ENCODE measurements at regions not wholly inside any gene's neighbourhood (a gene's known extent, or its start where the extent isn't known, plus 50 kb on each side); places are given as distances from the start of the nearest gene placed in this dataset.

DNA sequence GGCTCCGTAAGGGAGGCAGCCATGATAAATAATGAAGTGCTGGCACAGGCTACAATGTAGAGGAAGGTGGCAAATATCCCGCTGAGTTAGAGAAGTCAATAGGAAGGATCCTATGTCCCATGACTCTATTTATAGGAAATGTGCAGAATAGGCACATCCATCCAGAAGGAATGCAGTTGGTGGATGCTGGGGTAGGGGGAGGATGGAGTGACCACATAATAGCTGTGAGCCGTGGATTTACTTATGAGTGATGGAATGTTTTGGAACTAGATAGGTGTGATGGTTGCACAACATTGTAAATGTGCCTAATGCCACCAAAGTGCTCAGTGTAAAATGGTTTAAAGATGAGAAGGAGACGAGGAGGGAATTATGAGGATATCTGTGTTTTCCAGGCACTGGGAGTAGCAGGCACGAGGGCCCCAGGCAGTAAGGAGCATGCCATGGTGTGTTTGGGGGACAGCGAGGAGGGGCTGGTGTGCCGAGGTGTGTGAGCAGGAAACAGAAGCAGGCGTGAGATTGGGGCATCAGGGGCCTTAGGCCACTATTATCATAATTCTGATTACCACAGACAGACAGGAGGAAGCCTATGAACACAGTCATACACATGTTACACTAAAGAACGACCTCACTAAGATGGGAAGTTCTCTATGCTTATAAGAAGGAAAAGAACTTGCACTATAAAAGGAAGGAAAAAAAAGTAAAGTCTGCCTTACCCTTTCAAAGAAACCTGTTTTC lies 837.3 kb upstream of the TMEM132C start:
- Histone ChIP-seq H3K4me1 (ENCODE audit: control insufficient read depth in 1 of 2, insufficient read depth in 2 of 2, low read length in 2 of 2) (no peaks in the 10 kb centered on the region), H3K9me3 (ENCODE audit: control insufficient read depth in 1 of 2, low read length in 2 of 2) (no peaks in the 10 kb centered on the region), H3K9ac (ENCODE audit: low read depth in 1 of 2, low read length in 2 of 2) (no peak overlapping the region), H3K4me3 (ENCODE audit: low read depth in 1 of 2, low read length in 2 of 2) (no peak overlapping the region), H3K27me3 (ENCODE audit: control insufficient read depth in 1 of 2, insufficient read depth in 2 of 2, low read length in 2 of 2) (no peaks in the 10 kb centered on the region), H3K27ac (ENCODE audit: low read depth, low read length) (no peak overlapping the region), H3K36me3 (ENCODE audit: control insufficient read depth in 1 of 2, insufficient read depth in 2 of 2, low read length in 2 of 2) (no peaks in the 10 kb centered on the region)

GRCh38 chr12:127430401-127430800 lies 836.6 kb upstream of the TMEM132C start:
- Histone ChIP-seq H3K36me3 (ENCODE audit: control insufficient read depth in 1 of 2, insufficient read depth in 2 of 2, low read length in 2 of 2) (no peaks in the 10 kb centered on the region), H3K9me3 (ENCODE audit: control insufficient read depth in 1 of 2, low read length in 2 of 2) (no peaks in the 10 kb centered on the region), H3K27ac (ENCODE audit: low read depth, low read length) (no peak overlapping the region), H3K4me3 (ENCODE audit: low read depth in 1 of 2, low read length in 2 of 2) (no peak overlapping the region), H3K4me1 (ENCODE audit: control insufficient read depth in 1 of 2, insufficient read depth in 2 of 2, low read length in 2 of 2) (no peaks in the 10 kb centered on the region), H3K27me3 (ENCODE audit: control insufficient read depth in 1 of 2, insufficient read depth in 2 of 2, low read length in 2 of 2) (no peaks in the 10 kb centered on the region), H3K9ac (ENCODE audit: low read depth in 1 of 2, low read length in 2 of 2) (no peak overlapping the region)

DNA sequence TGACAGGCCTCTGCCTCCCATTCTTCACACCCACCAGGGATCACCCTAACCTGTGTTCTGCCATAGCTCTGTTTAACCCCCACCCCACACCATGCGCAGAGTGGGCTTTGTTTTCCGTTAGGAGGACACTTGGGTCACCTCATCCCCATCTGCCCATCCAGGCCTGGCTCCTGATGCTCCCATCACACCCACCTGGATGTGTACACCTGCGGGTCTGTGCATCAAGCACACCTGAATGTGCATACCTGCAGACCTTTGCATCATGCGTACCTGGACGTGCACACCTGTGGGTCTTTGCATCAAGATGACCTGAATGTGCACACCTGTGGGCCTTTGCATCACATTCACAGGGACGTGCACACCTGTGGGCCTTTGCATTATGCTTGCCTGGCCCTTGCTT lies 835.8 kb upstream of the TMEM132C start:
- H3K27ac ChIP-seq (ENCODE audit: low read depth, low read length) = no peak overlapping the region
- H3K9ac ChIP-seq (ENCODE audit: low read depth in 1 of 2, low read length in 2 of 2) = no peak overlapping the region
- no peaks in the 10 kb centered on the region for H3K36me3 ChIP-seq (ENCODE audit: control insufficient read depth in 1 of 2, insufficient read depth in 2 of 2, low read length in 2 of 2)
- H3K27me3 ChIP-seq (ENCODE audit: control insufficient read depth in 1 of 2, insufficient read depth in 2 of 2, low read length in 2 of 2) = no peaks in the 10 kb centered on the region
- no peak overlapping the region for H3K4me3 ChIP-seq (ENCODE audit: low read depth in 1 of 2, low read length in 2 of 2)
- H3K4me1 ChIP-seq (ENCODE audit: control insufficient read depth in 1 of 2, insufficient read depth in 2 of 2, low read length in 2 of 2) = no peaks in the 10 kb centered on the region
- H3K9me3 ChIP-seq (ENCODE audit: control insufficient read depth in 1 of 2, low read length in 2 of 2) = no peaks in the 10 kb centered on the region

- Histone ChIP-seq H3K9ac (ENCODE audit: low read depth in 1 of 2, low read length in 2 of 2) (no peak overlapping the region), H3K4me3 (ENCODE audit: low read depth in 1 of 2, low read length in 2 of 2) (no peak overlapping the region), H3K9me3 (ENCODE audit: control insufficient read depth in 1 of 2, low read length in 2 of 2) (no peaks in the 10 kb centered on the region), H3K27me3 (ENCODE audit: control insufficient read depth in 1 of 2, insufficient read depth in 2 of 2, low read length in 2 of 2) (no peaks in the 10 kb centered on the region), H3K4me1 (ENCODE audit: control insufficient read depth in 1 of 2, insufficient read depth in 2 of 2, low read length in 2 of 2) (no peaks in the 10 kb centered on the region), H3K36me3 (ENCODE audit: control insufficient read depth in 1 of 2, insufficient read depth in 2 of 2, low read length in 2 of 2) (no peaks in the 10 kb centered on the region), H3K27ac (ENCODE audit: low read depth, low read length) (no peak overlapping the region)
Observed at GRCh38 chr12:127431594-127431993, 835.4 kb upstream of the TMEM132C start.

DNA sequence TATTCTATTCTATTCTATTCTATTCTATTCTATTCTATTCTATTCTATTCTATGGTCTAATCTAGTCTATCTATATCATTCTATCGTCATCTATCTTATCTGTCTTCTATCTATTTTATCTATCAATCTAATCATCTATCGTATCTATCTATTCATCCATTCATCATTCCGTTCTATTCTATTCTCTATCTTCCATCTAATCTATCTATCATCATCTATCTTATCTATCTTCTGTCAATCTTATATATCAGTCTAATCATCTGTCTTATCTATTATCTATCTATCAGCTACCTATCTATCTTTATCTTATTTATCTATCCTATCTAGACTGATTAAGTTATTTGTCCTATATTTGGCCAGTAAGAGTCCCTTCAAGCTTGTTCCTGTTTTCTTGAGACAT lies 831.5 kb upstream of the TMEM132C start:
- H3K4me3 ChIP-seq (ENCODE audit: low read depth in 1 of 2, low read length in 2 of 2) = no peak overlapping the region
- H3K36me3 ChIP-seq (ENCODE audit: control insufficient read depth in 1 of 2, insufficient read depth in 2 of 2, low read length in 2 of 2) = no peaks in the 10 kb centered on the region
- peaks cover 3 to 8% of the 10 kb centered on the region in 2 donors for H3K9me3 ChIP-seq (ENCODE audit: control insufficient read depth in 1 of 2, low read length in 2 of 2)
- no peak overlapping the region for H3K9ac ChIP-seq (ENCODE audit: low read depth in 1 of 2, low read length in 2 of 2)
- no peak overlapping the region for H3K27ac ChIP-seq (ENCODE audit: low read depth, low read length)
- H3K4me1 ChIP-seq (ENCODE audit: control insufficient read depth in 1 of 2, insufficient read depth in 2 of 2, low read length in 2 of 2) = no peaks in the 10 kb centered on the region
- H3K27me3 ChIP-seq (ENCODE audit: control insufficient read depth in 1 of 2, insufficient read depth in 2 of 2, low read length in 2 of 2) = no peaks in the 10 kb centered on the region

DNA sequence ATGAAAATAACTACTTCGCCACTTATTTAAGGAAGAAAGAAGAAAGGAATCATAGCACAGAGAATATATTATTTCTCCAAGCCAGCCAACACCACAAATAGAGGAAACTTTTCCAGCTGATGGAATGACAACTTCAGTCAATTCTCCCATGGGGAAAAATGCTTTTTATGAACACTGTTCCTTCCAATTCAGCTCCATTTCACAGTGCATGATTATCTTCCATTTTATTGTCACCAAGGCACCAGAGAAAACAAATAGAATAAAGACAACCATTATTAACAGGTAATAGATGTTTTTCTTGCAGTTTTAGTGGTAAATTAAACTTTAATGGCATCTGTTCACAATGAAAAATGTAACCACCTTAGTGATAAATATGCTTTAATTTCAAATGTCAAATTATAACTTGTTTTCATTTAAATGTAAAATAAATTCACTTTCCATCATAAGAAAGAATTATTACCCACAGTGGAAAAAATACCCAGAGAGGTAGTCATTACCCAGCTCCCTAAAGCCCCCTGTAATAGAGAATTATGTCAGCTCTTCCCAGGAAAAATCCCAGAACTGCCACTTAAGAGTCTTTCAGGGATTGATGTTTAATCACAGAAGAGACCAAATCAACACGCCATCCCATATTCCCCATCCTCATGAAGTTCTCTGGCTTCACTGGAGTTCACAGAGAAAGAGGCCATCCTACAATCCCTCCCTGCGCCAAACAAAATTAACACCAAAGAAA lies 828.3 kb upstream of the TMEM132C start:
- Histone ChIP-seq H3K9ac (ENCODE audit: low read depth in 1 of 2, low read length in 2 of 2) (no peak overlapping the region), H3K4me3 (ENCODE audit: low read depth in 1 of 2, low read length in 2 of 2) (no peak overlapping the region), H3K4me1 (ENCODE audit: control insufficient read depth in 1 of 2, insufficient read depth in 2 of 2, low read length in 2 of 2) (no peaks in the 10 kb centered on the region), H3K9me3 (ENCODE audit: control insufficient read depth in 1 of 2, low read length in 2 of 2) (peaks cover 3 to 9% of the 10 kb centered on the region in 2 donors), H3K27me3 (ENCODE audit: control insufficient read depth in 1 of 2, insufficient read depth in 2 of 2, low read length in 2 of 2) (no peaks in the 10 kb centered on the region), H3K27ac (ENCODE audit: low read depth, low read length) (no peak overlapping the region), H3K36me3 (ENCODE audit: control insufficient read depth in 1 of 2, insufficient read depth in 2 of 2, low read length in 2 of 2) (no peaks in the 10 kb centered on the region)

- no peaks in the 10 kb centered on the region for H3K4me1 ChIP-seq (ENCODE audit: control insufficient read depth in 1 of 2, insufficient read depth in 2 of 2, low read length in 2 of 2)
- no peak overlapping the region for H3K4me3 ChIP-seq (ENCODE audit: low read depth in 1 of 2, low read length in 2 of 2)
- H3K9ac ChIP-seq (ENCODE audit: low read depth in 1 of 2, low read length in 2 of 2) = no peak overlapping the region
- no peaks in the 10 kb centered on the region for H3K9me3 ChIP-seq (ENCODE audit: control insufficient read depth in 1 of 2, low read length in 2 of 2)
- no peak overlapping the region for H3K27ac ChIP-seq (ENCODE audit: low read depth, low read length)
- no peaks in the 10 kb centered on the region for H3K27me3 ChIP-seq (ENCODE audit: control insufficient read depth in 1 of 2, insufficient read depth in 2 of 2, low read length in 2 of 2)
- no peaks in the 10 kb centered on the region for H3K36me3 ChIP-seq (ENCODE audit: control insufficient read depth in 1 of 2, insufficient read depth in 2 of 2, low read length in 2 of 2)
Observed at GRCh38 chr12:127445581-127446139, 821.3 kb upstream of the TMEM132C start.

GRCh38 chr12:127448906-127449305 lies 818.1 kb upstream of the TMEM132C start:
- Histone ChIP-seq H3K9ac (ENCODE audit: low read depth in 1 of 2, low read length in 2 of 2) (no peak overlapping the region), H3K27me3 (ENCODE audit: control insufficient read depth in 1 of 2, insufficient read depth in 2 of 2, low read length in 2 of 2) (peaks cover 0 to 4% of the 10 kb centered on the region in 2 donors), H3K36me3 (ENCODE audit: control insufficient read depth in 1 of 2, insufficient read depth in 2 of 2, low read length in 2 of 2) (no peaks in the 10 kb centered on the region)

DNA sequence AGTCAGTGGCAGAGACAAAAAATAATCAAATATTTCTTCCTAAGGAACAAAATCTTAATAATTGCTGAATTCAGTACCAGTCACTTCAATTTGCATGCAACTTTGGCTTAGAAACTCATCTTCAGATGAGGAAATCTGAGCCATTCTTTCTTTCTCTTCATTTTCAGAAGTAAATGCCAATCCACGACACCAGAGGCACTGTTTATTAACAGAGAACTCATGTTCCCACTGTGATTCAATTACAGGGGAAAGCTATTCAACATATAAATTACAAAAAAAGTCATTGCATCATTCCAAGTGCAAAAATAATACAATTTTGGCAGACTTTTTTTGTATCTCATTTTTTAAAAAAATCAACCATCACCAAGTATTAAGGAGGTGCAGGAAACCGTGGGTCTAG lies 816.1 kb upstream of the TMEM132C start:
- H3K9me3 ChIP-seq (ENCODE audit: control insufficient read depth in 1 of 2, low read length in 2 of 2) = no peaks in the 10 kb centered on the region
- H3K9ac ChIP-seq (ENCODE audit: low read depth in 1 of 2, low read length in 2 of 2) = no peak overlapping the region
- no peaks in the 10 kb centered on the region for H3K36me3 ChIP-seq (ENCODE audit: control insufficient read depth in 1 of 2, insufficient read depth in 2 of 2, low read length in 2 of 2)

More at GRCh38 chr12:127448906-127449305, 818.1 kb upstream of the TMEM132C start:
- Histone ChIP-seq H3K4me1 (ENCODE audit: control insufficient read depth in 1 of 2, insufficient read depth in 2 of 2, low read length in 2 of 2) (no peaks in the 10 kb centered on the region), H3K27ac (ENCODE audit: low read depth, low read length) (no peak overlapping the region), H3K4me3 (ENCODE audit: low read depth in 1 of 2, low read length in 2 of 2) (no peak overlapping the region), H3K9me3 (ENCODE audit: control insufficient read depth in 1 of 2, low read length in 2 of 2) (no peaks in the 10 kb centered on the region)

More for the DNA sequence above, 816.1 kb upstream of the TMEM132C start:
- H3K27me3 ChIP-seq (ENCODE audit: control insufficient read depth in 1 of 2, insufficient read depth in 2 of 2, low read length in 2 of 2) = peaks cover 0 to 17% of the 10 kb centered on the region in 2 donors
- H3K4me3 ChIP-seq (ENCODE audit: low read depth in 1 of 2, low read length in 2 of 2) = no peak overlapping the region
- no peaks in the 10 kb centered on the region for H3K4me1 ChIP-seq (ENCODE audit: control insufficient read depth in 1 of 2, insufficient read depth in 2 of 2, low read length in 2 of 2)
- no peak overlapping the region for H3K27ac ChIP-seq (ENCODE audit: low read depth, low read length)
